COLO668 (cell line): ENCODE measurements at regions not wholly inside any gene's neighbourhood (a gene's known extent, or its start where the extent isn't known, plus 50 kb on each side); places are given as distances from the start of the nearest gene placed in this dataset.
"Not testable (repeated sequence)": the region's sequence is repeated elsewhere in the genome, so short reads cannot be mapped to it uniquely, and the experiment has no call there.

Experiments
- DNase-seq: peaks from one replicate; lab custom pipeline; 2025; ENCODE audit not compliant: unreplicated experiment; lab: John Stamatoyannopoulos, UW

DNA sequence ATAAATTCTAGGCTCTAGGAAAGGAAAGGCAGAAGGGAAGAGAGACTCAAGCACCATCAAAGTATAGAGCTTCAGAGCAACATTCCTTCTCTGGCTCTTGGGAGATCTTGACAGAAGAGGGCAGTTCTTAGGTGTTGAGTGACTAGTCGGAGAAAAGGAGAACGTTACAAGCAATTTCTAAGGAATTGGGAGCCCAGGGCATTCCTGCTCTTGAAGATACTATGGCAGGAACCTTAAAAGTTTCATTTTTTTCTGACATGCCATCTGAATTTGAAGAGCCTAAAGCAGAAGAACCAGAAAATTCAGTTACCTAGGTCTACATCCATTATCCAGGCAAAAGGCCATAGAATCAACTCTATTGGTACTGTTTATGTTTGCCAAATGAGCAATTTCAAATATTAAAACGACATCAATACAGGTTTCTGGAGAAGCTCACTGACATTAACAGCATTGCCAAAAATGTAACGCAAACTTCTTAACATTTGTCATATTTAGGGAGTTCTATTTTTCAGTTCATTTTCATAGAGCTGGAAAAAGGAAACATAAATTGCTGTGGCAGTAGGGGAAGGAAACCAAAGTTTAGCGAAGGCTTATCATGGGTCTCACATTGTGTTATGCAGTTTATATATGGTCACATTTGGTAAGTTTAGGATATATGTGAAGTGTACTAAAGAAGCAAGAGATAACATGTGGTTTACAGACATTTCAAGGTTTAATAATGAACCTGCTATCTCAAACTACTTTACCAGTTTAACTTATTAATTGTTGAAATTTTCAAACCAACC lies 210.1 kb upstream of the NRIP1 start:
- DNase-seq = no peak

- DNase-seq = no peak
These were observed 210.9 kb upstream of the NRIP1 start for GRCh38 chr21:15275615-15276235.

- peak; percentile 17 for DNase-seq
These were observed 211.4 kb upstream of the NRIP1 start for GRCh38 chr21:15276243-15276642.

DNA sequence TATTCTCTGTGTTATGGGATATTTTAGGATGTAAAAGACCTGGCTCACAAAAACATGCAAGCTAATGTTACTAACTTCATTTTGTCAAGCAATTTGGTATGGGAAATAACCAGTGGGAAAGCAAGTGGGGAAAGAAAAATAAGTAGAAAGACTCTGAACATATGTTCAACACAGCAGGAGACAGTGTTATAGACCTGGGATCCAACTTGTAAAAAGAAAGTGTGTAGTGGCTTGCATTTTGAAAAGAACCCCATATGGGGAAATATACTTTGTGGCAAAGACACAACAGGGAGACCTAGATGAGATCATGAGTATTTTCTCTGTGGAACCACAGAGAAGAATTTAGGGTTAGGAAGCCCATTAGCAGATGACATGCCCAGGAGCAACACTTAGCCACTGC lies 212.7 kb upstream of the NRIP1 start:
- DNase-seq = no peak

DNA sequence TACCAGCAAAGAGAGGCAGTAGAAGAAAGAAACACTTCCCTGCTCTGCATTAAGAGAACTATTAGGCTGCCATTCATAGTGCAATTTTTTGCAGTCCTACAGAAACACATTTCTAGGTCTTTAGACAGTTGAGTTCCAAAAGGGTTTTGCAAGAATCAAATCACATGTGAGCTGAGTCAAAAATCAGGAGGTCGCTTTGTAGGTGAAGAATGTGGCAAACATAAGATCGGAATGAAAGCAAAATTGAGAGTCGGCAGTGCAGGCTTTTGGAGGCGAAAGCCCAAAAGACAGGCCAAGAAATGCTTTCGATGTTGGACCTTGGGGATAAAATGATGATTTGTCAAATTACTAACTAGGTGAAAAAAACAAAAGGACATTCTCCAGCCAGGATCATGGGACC lies 213.5 kb upstream of the NRIP1 start:
- no peak for DNase-seq

GRCh38 chr21:15278851-15279250 lies 214.1 kb upstream of the NRIP1 start:
- DNase-seq = no peak

DNA sequence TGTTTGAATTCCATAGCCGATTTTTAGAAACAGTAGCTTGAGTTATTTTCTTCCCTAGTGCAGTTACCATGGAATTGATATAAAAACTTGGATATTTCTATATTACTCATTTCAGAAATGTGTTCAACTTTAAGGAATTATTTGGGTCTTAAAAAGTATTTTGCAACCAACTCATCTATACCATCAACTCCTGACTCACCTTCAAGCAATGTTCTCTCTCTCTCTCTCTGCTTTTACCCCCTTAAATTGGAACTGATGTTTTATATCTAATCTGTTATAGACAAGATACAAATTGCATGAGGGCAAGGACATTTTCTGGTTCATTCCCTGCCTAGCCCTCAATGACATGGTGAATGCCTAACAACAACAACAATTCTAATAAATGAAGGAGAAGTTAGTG lies 214.7 kb upstream of the NRIP1 start:
- no peak for DNase-seq

DNA sequence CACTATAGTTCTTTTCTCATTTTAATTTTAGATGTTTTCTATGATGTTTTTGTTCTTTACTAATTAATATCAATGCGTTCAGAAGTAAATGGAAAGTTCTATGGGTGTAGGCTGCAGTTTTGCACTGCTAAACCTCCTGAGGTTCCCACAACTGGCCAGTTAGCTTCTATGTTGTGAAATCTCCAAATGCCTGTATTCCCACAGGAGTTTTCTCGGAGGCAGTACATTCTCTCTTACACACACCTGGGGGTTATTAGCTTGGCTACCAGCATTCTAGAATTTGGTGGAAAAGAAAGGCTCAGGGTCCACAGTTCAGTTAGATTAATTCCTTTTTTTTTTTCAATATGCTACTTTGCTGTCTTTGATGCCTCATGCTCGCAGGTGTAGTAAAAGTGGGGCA lies 216.9 kb upstream of the NRIP1 start:
- no peak for DNase-seq

DNA sequence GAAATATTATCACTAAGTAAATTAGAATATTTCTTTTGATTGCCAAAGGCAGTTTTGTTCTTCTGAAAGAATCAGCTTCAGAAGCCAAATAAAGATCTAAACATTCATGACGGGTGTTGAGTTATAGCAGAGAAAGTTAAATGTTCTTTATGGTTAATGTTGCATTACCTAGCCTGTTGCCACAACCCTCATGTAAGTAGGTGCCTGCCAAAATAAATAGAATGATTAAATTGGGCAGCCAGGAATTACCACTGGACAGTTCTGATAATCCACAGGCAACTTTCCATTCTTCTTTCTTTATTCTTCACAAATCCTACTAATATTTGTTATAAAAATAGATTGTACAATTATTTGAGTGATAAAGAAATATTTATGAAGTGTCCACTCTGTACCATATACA lies 217.9 kb upstream of the NRIP1 start:
- no peak for DNase-seq

DNA sequence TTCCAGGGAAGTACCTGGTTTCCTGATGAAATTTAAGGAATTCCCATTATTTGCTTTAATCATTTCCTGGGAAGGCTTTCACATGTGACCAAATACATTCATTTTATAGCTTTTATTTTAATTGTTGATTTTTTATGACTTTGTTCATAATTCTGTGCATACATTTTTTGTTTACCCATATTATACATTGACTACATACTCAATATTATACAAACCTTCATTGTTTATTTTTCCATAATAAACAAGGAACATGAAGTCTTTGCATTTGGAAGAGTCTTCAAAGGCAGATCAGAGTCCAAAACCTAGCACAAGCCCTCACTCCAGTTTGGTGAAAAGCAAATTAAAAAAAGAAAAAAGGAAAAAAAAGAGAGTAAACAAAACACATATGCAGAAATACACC lies 218.3 kb upstream of the NRIP1 start:
- DNase-seq = no peak

DNA sequence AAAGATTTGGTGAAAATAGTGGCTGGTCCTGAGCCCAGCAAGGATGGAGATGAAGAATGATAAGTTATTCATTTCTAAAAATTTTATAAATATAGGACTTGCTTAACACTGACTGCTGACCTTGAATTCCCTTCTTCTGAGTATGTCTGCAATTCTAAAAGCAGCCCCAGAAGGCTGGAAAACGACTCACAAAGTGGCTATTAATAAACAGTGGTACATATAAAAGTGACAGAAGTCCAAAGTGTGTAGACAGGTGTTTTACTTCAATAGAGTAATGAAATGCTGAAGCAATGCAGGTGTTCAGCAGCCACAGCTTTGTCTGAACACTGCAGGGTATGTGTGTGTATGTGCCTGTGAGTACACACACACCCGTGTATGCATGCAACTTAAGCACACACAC lies 219.0 kb upstream of the NRIP1 start:
- DNase-seq = peak; percentile 45

GRCh38 chr21:15285556-15285955 lies 220.8 kb upstream of the NRIP1 start:
- no peak for DNase-seq

GRCh38 chr21:15289246-15289645 lies 224.4 kb upstream of the NRIP1 start:
- DNase-seq = no peak

GRCh38 chr21:15289896-15290841 lies 225.4 kb upstream of the NRIP1 start:
- peak; percentile 98 for DNase-seq

- DNase-seq = no peak
These were observed 226.9 kb upstream of the NRIP1 start for GRCh38 chr21:15291621-15292266.

- DNase-seq = no peak
These were observed 228.4 kb upstream of the NRIP1 start for GRCh38 chr21:15293240-15293639.

DNA sequence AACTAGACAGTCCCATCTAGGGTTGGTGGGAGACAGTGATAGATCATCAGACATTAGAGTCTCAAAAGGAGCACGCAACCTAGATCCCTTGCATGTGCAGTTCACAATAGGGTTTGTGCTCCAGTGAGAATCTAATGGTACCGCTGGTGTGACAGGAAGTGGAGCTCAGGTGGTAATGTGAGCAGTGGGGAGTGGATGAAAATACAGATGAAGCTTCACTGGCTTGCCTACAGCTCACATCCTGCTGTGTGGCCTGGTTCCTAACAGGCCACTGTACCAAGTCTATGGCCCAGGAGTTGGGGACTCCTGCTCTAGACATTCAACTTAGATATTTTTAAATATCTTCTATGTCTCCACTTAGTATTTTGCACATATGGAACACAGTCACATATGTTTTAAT lies 231.1 kb upstream of the NRIP1 start:
- DNase-seq = no peak

DNA sequence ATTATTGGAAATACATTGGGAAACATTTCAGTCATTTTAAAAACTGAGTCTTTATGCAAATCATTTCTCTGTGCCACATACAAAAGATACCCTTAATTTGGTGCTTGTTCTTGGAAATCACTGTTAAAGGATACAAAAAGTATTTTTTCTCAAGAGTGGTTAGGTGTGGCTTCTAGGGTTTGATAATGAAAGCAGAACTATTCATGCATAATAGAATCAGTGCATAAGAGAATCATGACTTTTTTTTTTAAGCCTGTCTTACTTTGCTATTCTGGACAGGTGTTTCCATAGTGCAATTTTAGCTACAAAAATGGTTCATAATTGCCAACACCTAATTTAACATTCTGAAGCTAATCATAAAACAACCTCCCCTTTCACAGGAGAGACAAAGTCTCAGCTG lies 233.0 kb upstream of the NRIP1 start:
- DNase-seq = no peak

GRCh38 chr21:15298306-15298705 lies 233.5 kb upstream of the NRIP1 start:
- DNase-seq = no peak

- DNase-seq = not testable (repeated sequence)
These were observed 234.0 kb upstream of the NRIP1 start for GRCh38 chr21:15298755-15299154.

- no peak for DNase-seq
These were observed 235.3 kb upstream of the NRIP1 start for GRCh38 chr21:15300131-15300530.
